GM19328 (cell line): ENCODE measurements at regions not wholly inside any gene's neighbourhood (a gene's known extent, or its start where the extent isn't known, plus 50 kb on each side); places are given as distances from the start of the nearest gene placed in this dataset.
"Not testable (repeated sequence)": the region's sequence is repeated elsewhere in the genome, so short reads cannot be mapped to it uniquely, and the experiment has no call there.

ENCODE experiments used
- ATAC-seq: cut with Tn5 transposase; IDR thresholded peaks from one replicate; pipeline ENCODE4 v1.9.1; 2021; ENCODE audit warnings: mild to moderate bottlenecking, moderate library complexity; ENCODE audit not compliant: unreplicated experiment

- no peak for ATAC-seq
Measured at GRCh38 chrX:42020225-42020624, 96.9 kb upstream of the CASK start.

- ATAC-seq = no peak
Measured at GRCh38 chrX:42017971-42018370, 94.6 kb upstream of the CASK start.

GRCh38 chrX:42000836-42001235 is 77.5 kb upstream of the CASK start:
- ATAC-seq = no peak

GRCh38 chrX:41984628-41985027 is 61.3 kb upstream of the CASK start:
- ATAC-seq = no peak

- no peak for ATAC-seq
Measured at GRCh38 chrX:41982953-41983352, 59.6 kb upstream of the CASK start.

GRCh38 chrX:41981481-41982013 is 58.2 kb upstream of the CASK start:
- ATAC-seq = no peak

GRCh38 chrX:41974677-41975076 is 51.3 kb upstream of the CASK start:
- not testable (repeated sequence) for ATAC-seq

- no peak for ATAC-seq
Measured at GRCh38 chrX:41973208-41973607, 49.9 kb upstream of the CASK start.
